GM12878 (cell line): ENCODE measurements at regions not wholly inside any gene's neighbourhood (a gene's known extent, or its start where the extent isn't known, plus 50 kb on each side); places are given as distances from the start of the nearest gene placed in this dataset.

Experiments used
- CEBPZ ChIP-seq: fragments of 150-350 bp; IDR thresholded peaks from 2 replicates; pipeline ENCODE4 v1.6.1; 2016; ENCODE audit warnings: low read depth, low read length
- DPF2 ChIP-seq: fragments of 450-650 bp; IDR thresholded peaks from 2 replicates; pipeline ENCODE4 v1.6.1; 2017; ENCODE audit warnings: mild to moderate bottlenecking
- EGR1 ChIP-seq, 2 experiments: IDR thresholded peaks; 1 replicate in 1 of 2; 2 replicates in 1 of 2; pipeline ENCODE4 v1.6.1; 2011 to 2012; ENCODE audit warnings: low read depth in 2 of 2, low read length in 2 of 2, borderline replicate concordance in 1 of 2, mild to moderate bottlenecking in 1 of 2, moderate library complexity in 1 of 2
- EP300 ChIP-seq, 2 experiments: fragments of 150-350 bp in 1 of 2; IDR thresholded peaks; 2 replicates each; pipeline ENCODE4 v1.6.1; 2011 to 2012; ENCODE audit warnings: low read depth in 2 of 2, low read length in 2 of 2, borderline replicate concordance in 1 of 2, improper control_type of control experiment in 1 of 2, inconsistent platforms in 1 of 2; ENCODE audit not compliant: control insufficient read depth in 1 of 2
- JUND ChIP-seq: IDR thresholded peaks from 2 replicates; pipeline ENCODE4 v1.6.1; 2012; ENCODE audit warnings: low read depth, mild to moderate bottlenecking, low read length, improper control_type of control experiment, moderate library complexity
- MAX ChIP-seq: IDR thresholded peaks from 2 replicates; pipeline ENCODE4 v1.6.1; 2012; ENCODE audit warnings: low read depth, low read length, improper control_type of control experiment
- NR2C2 ChIP-seq: IDR thresholded peaks from 2 replicates; pipeline ENCODE4 v1.6.1; 2011; ENCODE audit warnings: borderline replicate concordance, low read depth; ENCODE audit not compliant: control insufficient read depth, insufficient read length
- POLR2A ChIP-seq: IDR thresholded peaks from 2 replicates; pipeline ENCODE4 v1.6.1; 2011; ENCODE audit warnings: low read depth, mild to moderate bottlenecking, low read length
- POLR2AphosphoS5 ChIP-seq: IDR thresholded peaks from 2 replicates; pipeline ENCODE4 v1.6.1; 2011; ENCODE audit warnings: mild to moderate bottlenecking, low read length, inconsistent platforms
- SIX5 ChIP-seq: IDR thresholded peaks from 2 replicates; pipeline ENCODE4 v1.6.1; 2011; ENCODE audit warnings: mild to moderate bottlenecking, low read depth, low read length, moderate library complexity; ENCODE audit not compliant: severe bottlenecking
- SMARCA5 ChIP-seq: fragments of 450-650 bp; IDR thresholded peaks from 2 replicates; pipeline ENCODE4 v1.6.1; 2017; ENCODE audit warnings: mild to moderate bottlenecking
- TF ChIP-seq, protein P1 (sequence below), 3 experiments: IDR thresholded peaks in 2 of 3; conservative IDR thresholded peaks in 1 of 3; 2 replicates each; pipeline ENCODE4 v1.5.1; 2011; ENCODE audit warnings: low read depth in 3 of 3, low read length in 3 of 3, mild to moderate bottlenecking in 3 of 3, control low read depth in 2 of 3, moderate library complexity in 2 of 3, inconsistent platforms in 1 of 3, mixed read lengths in 1 of 3; ENCODE audit not compliant: control insufficient read depth in 2 of 3, insufficient read depth in 1 of 3; ENCODE audit errors: extremely low read depth in 1 of 3

GRCh38 chr6:99836471-99836870 lies 157.6 kb downstream of the MCHR2 start:
- TF ChIP-seq MAX (no peak), SIX5 (no peak), DPF2 (no peak), POLR2AphosphoS5 (no peak), SMARCA5 (no peak), CEBPZ (no peak), EGR1 (IDR thresholded peaks at IDR 0.05; ENCODE audit: borderline replicate concordance in 1 of 2, low read depth in 2 of 2, low read length in 2 of 2) (no peak), JUND (no peak), POLR2A (no peak), NR2C2 (no peak), EP300 (IDR thresholded peaks at IDR 0.05; ENCODE audit: borderline replicate concordance in 1 of 2, control insufficient read depth in 1 of 2, low read depth in 2 of 2, low read length in 2 of 2) (no peak)
- TF ChIP-seq, protein P1, sequence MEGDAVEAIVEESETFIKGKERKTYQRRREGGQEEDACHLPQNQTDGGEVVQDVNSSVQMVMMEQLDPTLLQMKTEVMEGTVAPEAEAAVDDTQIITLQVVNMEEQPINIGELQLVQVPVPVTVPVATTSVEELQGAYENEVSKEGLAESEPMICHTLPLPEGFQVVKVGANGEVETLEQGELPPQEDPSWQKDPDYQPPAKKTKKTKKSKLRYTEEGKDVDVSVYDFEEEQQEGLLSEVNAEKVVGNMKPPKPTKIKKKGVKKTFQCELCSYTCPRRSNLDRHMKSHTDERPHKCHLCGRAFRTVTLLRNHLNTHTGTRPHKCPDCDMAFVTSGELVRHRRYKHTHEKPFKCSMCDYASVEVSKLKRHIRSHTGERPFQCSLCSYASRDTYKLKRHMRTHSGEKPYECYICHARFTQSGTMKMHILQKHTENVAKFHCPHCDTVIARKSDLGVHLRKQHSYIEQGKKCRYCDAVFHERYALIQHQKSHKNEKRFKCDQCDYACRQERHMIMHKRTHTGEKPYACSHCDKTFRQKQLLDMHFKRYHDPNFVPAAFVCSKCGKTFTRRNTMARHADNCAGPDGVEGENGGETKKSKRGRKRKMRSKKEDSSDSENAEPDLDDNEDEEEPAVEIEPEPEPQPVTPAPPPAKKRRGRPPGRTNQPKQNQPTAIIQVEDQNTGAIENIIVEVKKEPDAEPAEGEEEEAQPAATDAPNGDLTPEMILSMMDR (IDR thresholded peaks at IDR 0.05 in 2 of 3, conservative IDR thresholded peaks at IDR 0.05 in 1 of 3; ENCODE audit: control insufficient read depth in 2 of 3, extremely low read depth in 1 of 3, insufficient read depth in 1 of 3, low read depth in 3 of 3, low read length in 3 of 3) = no peak
